ENCODE measurements at regions not wholly inside any gene's neighbourhood (a gene's known extent, or its start where the extent isn't known, plus 50 kb on each side); places are given as distances from the start of the nearest gene placed in this dataset.
A peak's percentile ranks its signal among the peaks of the same experiment; 100 is the strongest.

- TF ChIP-seq CTCF (IDR thresholded peaks at IDR 0.05): peak in 1 of 3 experiments; percentile 23
- no peak for TF ChIP-seq POLR2A (IDR thresholded peaks at IDR 0.05)
Observed at GRCh38 chr12:78562368-78563205, 302.0 kb upstream of the SYT1 start.
